NOMO-1 (cell line): ENCODE measurements at regions not wholly inside any gene's neighbourhood (a gene's known extent, or its start where the extent isn't known, plus 50 kb on each side); places are given as distances from the start of the nearest gene placed in this dataset.
"Not testable (repeated sequence)": the region's sequence is repeated elsewhere in the genome, so short reads cannot be mapped to it uniquely, and the experiment has no call there.

Experiments used
- DNase-seq, 2 experiments: peaks; one replicate each; lab custom pipeline; 2025; ENCODE audit not compliant: unreplicated experiment in 2 of 2; lab: John Stamatoyannopoulos, UW

GRCh38 chr2:216776066-216776850 lies 80.9 kb upstream of the IGFBP5 start:
- no peak for DNase-seq

- no peak for DNase-seq
Observed at GRCh38 chr2:216775043-216775453, 79.7 kb upstream of the IGFBP5 start.

GRCh38 chr2:216774620-216775019 lies 79.3 kb upstream of the IGFBP5 start:
- no peak for DNase-seq

- no peak for DNase-seq
Observed at GRCh38 chr2:216774180-216774579, 78.8 kb upstream of the IGFBP5 start.

- DNase-seq = no peak
Observed at GRCh38 chr2:216773072-216773471, 77.7 kb upstream of the IGFBP5 start.

GRCh38 chr2:216770717-216771116 lies 75.4 kb upstream of the IGFBP5 start:
- no peak for DNase-seq

GRCh38 chr2:216770050-216770449 lies 74.7 kb upstream of the IGFBP5 start:
- DNase-seq = no peak

- no peak for DNase-seq
Observed at GRCh38 chr2:216769626-216770025, 74.3 kb upstream of the IGFBP5 start.

GRCh38 chr2:216768908-216769411 lies 73.6 kb upstream of the IGFBP5 start:
- DNase-seq = no peak

GRCh38 chr2:216765761-216766262 lies 70.5 kb upstream of the IGFBP5 start:
- DNase-seq = no peak

GRCh38 chr2:216763396-216763795 lies 68.0 kb upstream of the IGFBP5 start:
- no peak for DNase-seq

- no peak for DNase-seq
Observed at GRCh38 chr2:216761809-216762208, 66.5 kb upstream of the IGFBP5 start.

- no peak for DNase-seq
Observed at GRCh38 chr2:216761133-216761532, 65.8 kb upstream of the IGFBP5 start.

- DNase-seq = no peak
Observed at GRCh38 chr2:216758256-216759155, 63.2 kb upstream of the IGFBP5 start.

- DNase-seq = no peak
Observed at GRCh38 chr2:216757532-216757931, 62.2 kb upstream of the IGFBP5 start.

GRCh38 chr2:216756435-216756834 lies 61.1 kb upstream of the IGFBP5 start:
- DNase-seq = no peak

- DNase-seq = no peak
Observed at GRCh38 chr2:216754812-216755211, 59.5 kb upstream of the IGFBP5 start.

- no peak for DNase-seq
Observed at GRCh38 chr2:216754336-216754735, 59.0 kb upstream of the IGFBP5 start.

- DNase-seq = no peak
Observed at GRCh38 chr2:216752855-216753505, 57.6 kb upstream of the IGFBP5 start.

- DNase-seq = not testable (repeated sequence)
Observed at GRCh38 chr2:216750750-216751149, 55.4 kb upstream of the IGFBP5 start.

- not testable (repeated sequence) for DNase-seq
Observed at GRCh38 chr2:216746268-216746667, 50.9 kb upstream of the IGFBP5 start.
